GM10266 (cell line): ENCODE measurements at regions not wholly inside any gene's neighbourhood (a gene's known extent, or its start where the extent isn't known, plus 50 kb on each side); places are given as distances from the start of the nearest gene placed in this dataset.
"Not testable (repeated sequence)": the region's sequence is repeated elsewhere in the genome, so short reads cannot be mapped to it uniquely, and the experiment has no call there.

Source experiments
- DNase-seq: peaks from one replicate; pipeline ENCODE4 v3.0.0; 2012; ENCODE audit errors: extremely low spot score
- CTCF ChIP-seq: IDR thresholded peaks from 2 replicates; pipeline ENCODE4 v1.5.1; 2012; ENCODE audit warnings: mild to moderate bottlenecking, low read depth; ENCODE audit not compliant: control insufficient read depth, insufficient read depth; ENCODE audit errors: missing control alignments

- TF ChIP-seq CTCF: no peak
These were observed 207.7 kb downstream of the PTPRC start for GRCh38 chr1:198846556-198846955.

GRCh38 chr1:198848206-198848605 lies 209.4 kb downstream of the PTPRC start:
- DNase-seq: no peak

More at GRCh38 chr1:198846556-198846955, 207.7 kb downstream of the PTPRC start:
- no peak for DNase-seq

GRCh38 chr1:198848649-198849048 lies 209.8 kb downstream of the PTPRC start:
- no peak for TF ChIP-seq CTCF
- no peak for DNase-seq

More at GRCh38 chr1:198848206-198848605, 209.4 kb downstream of the PTPRC start:
- no peak for TF ChIP-seq CTCF

GRCh38 chr1:198849093-198849492 lies 210.3 kb downstream of the PTPRC start:
- TF ChIP-seq CTCF: no peak
- no peak for DNase-seq

GRCh38 chr1:198850196-198850595 lies 211.4 kb downstream of the PTPRC start:
- TF ChIP-seq CTCF: no peak
- DNase-seq: no peak

- DNase-seq: not testable (repeated sequence)
These were observed 212.1 kb downstream of the PTPRC start for GRCh38 chr1:198850966-198851365.

GRCh38 chr1:198856601-198857000 lies 217.8 kb downstream of the PTPRC start:
- no peak for DNase-seq
- TF ChIP-seq CTCF: no peak

- no peak for DNase-seq
- TF ChIP-seq CTCF: no peak
These were observed 219.2 kb downstream of the PTPRC start for GRCh38 chr1:198858033-198858432.
